ENCODE measurements at regions not wholly inside any gene's neighbourhood (a gene's known extent, or its start where the extent isn't known, plus 50 kb on each side); places are given as distances from the start of the nearest gene placed in this dataset.

- Histone ChIP-seq H3K9ac (no peak overlapping the region), H4K20me1 (ENCODE audit: low read depth) (no peaks in the 10 kb centered on the region), H3F3A (ENCODE audit: low read depth) (no peaks in the 10 kb centered on the region), H3K4me1 (no peaks in the 10 kb centered on the region), H3K79me2 (ENCODE audit: low read depth) (no peaks in the 10 kb centered on the region), H3K4me3 (no peak overlapping the region), H3K4me2 (no peak overlapping the region), H3K9me3 (ENCODE audit: low read depth) (no peaks in the 10 kb centered on the region), H3K27ac (no peak overlapping the region), H2AFZ (replicated peaks) (no peak overlapping the region), H3K36me3 (no peaks in the 10 kb centered on the region), H3K27me3 (no peaks in the 10 kb centered on the region)
- Mint-ChIP-seq H3K27ac (no peak overlapping the region), H3K27me3 (ENCODE audit: insufficient read depth, low read depth) (no peaks in the 10 kb centered on the region), H3K4me3 (no peak overlapping the region), H3K9me3 (no peaks in the 10 kb centered on the region), H3K4me1 (no peaks in the 10 kb centered on the region), H3K36me3 (no peaks in the 10 kb centered on the region)
- DNase-seq (ENCODE audit: low spot score): no peak
- no peak for TF ChIP-seq CTCF (IDR thresholded peaks at IDR 0.05)
- TF ChIP-seq EZH2 (IDR thresholded peaks at IDR 0.05): no peak
- TF ChIP-seq EZH2phosphoT487 (IDR thresholded peaks at IDR 0.05): no peak
Measured at GRCh38 chr18:56294484-56295183, 343.8 kb downstream of the TXNL1 start.

DNA sequence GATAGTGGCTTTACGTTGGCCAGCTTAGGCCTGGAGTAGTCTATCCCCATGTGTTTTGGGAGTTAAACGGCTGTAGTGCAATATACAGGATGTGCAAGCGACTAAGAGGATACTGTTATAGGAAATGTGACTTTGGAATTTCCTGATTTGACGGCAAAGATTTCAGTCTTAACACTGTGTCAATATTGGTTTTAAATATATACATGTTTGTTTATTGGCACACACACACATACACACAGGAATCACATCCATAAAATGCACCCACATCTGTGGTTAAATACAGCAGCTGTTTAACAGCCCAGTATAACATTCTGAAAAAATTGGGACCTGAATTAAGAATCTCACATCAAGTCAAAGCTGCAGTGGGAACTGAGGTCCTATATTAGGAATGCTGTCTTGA, 347.1 kb downstream of the TXNL1 start:
- H3K4me3 ChIP-seq: no peak overlapping the region
- Mint-ChIP-seq H3K9me3 (no peaks in the 10 kb centered on the region), H3K27me3 (ENCODE audit: insufficient read depth, low read depth) (no peaks in the 10 kb centered on the region), H3K27ac (no peak overlapping the region), H3K36me3 (no peaks in the 10 kb centered on the region), H3K4me1 (no peaks in the 10 kb centered on the region), H3K4me3 (no peak overlapping the region)
- DNase-seq (ENCODE audit: low spot score): no peak
- no peaks in the 10 kb centered on the region for H3F3A ChIP-seq (ENCODE audit: low read depth)
- H3K4me1 ChIP-seq: no peaks in the 10 kb centered on the region
- H3K27ac ChIP-seq: no peak overlapping the region
- no peaks in the 10 kb centered on the region for H4K20me1 ChIP-seq (ENCODE audit: low read depth)
- H3K4me2 ChIP-seq: no peak overlapping the region
- H3K9me3 ChIP-seq (ENCODE audit: low read depth): no peaks in the 10 kb centered on the region
- no peak overlapping the region for H3K9ac ChIP-seq
- no peaks in the 10 kb centered on the region for H3K36me3 ChIP-seq
- H3K27me3 ChIP-seq: no peaks in the 10 kb centered on the region
- H2AFZ ChIP-seq (replicated peaks): no peak overlapping the region
- no peaks in the 10 kb centered on the region for H3K79me2 ChIP-seq (ENCODE audit: low read depth)
- no peak for TF ChIP-seq CTCF (IDR thresholded peaks at IDR 0.05)
- no peak for TF ChIP-seq EZH2phosphoT487 (IDR thresholded peaks at IDR 0.05)
- no peak for TF ChIP-seq EZH2 (IDR thresholded peaks at IDR 0.05)

DNA sequence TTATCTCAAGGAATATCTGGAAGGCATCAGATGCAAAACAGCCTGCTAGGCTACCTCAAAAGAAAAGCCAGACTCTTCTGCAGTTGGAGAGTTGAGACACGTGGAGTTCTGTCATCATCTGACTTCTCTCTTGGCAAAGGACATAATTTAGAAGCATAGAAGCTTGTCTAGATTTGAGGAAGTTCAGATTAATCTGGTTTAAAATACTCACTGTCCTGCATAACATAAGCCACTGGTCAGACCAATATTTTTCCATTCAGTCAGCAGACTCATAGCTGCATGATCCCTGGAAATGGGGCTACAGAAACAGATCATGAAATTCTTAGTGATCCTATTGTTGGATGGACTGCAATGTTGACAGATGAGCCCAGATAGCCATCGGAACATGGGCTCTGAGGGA, 349.0 kb downstream of the TXNL1 start:
- Histone ChIP-seq H3F3A (ENCODE audit: low read depth) (no peaks in the 10 kb centered on the region), H3K4me1 (no peaks in the 10 kb centered on the region), H4K20me1 (ENCODE audit: low read depth) (no peaks in the 10 kb centered on the region), H3K27ac (no peak overlapping the region), H3K9ac (no peak overlapping the region), H3K9me3 (ENCODE audit: low read depth) (no peaks in the 10 kb centered on the region), H3K36me3 (no peaks in the 10 kb centered on the region), H3K4me3 (no peak overlapping the region), H2AFZ (replicated peaks) (no peak overlapping the region), H3K79me2 (ENCODE audit: low read depth) (no peaks in the 10 kb centered on the region), H3K27me3 (no peaks in the 10 kb centered on the region), H3K4me2 (no peak overlapping the region)
- Mint-ChIP-seq H3K4me3 (no peak overlapping the region), H3K9me3 (no peaks in the 10 kb centered on the region), H3K4me1 (no peaks in the 10 kb centered on the region), H3K27ac (no peak overlapping the region), H3K27me3 (ENCODE audit: insufficient read depth, low read depth) (no peaks in the 10 kb centered on the region), H3K36me3 (no peaks in the 10 kb centered on the region)
- no peak for TF ChIP-seq EZH2phosphoT487 (IDR thresholded peaks at IDR 0.05)
- no peak for TF ChIP-seq CTCF (IDR thresholded peaks at IDR 0.05)
- TF ChIP-seq EZH2 (IDR thresholded peaks at IDR 0.05): no peak
- DNase-seq (ENCODE audit: low spot score): no peak
